H9 (cell line): ENCODE measurements at regions not wholly inside any gene's neighbourhood (a gene's known extent, or its start where the extent isn't known, plus 50 kb on each side); places are given as distances from the start of the nearest gene placed in this dataset.

Source experiments
- DNase-seq: peaks from one replicate; pipeline ENCODE4 v3.0.0-alpha.2; 2017
- H2AFZ ChIP-seq: one replicate; pipeline ENCODE4 v1.6.1; 2013; ENCODE audit warnings: mild to moderate bottlenecking, low read length, control low read depth, moderate library complexity
- H2AK5ac ChIP-seq: 2 replicates; pipeline ENCODE4 v1.6.1; 2013; ENCODE audit warnings: low read length, control low read depth, mixed read lengths; ENCODE audit not compliant: insufficient read length
- H2BK120ac ChIP-seq: one replicate; pipeline ENCODE4 v1.6.1; 2013; ENCODE audit warnings: low read depth, mild to moderate bottlenecking, low read length, control low read depth, inconsistent platforms; ENCODE audit not compliant: poor library complexity, severe bottlenecking
- H2BK12ac ChIP-seq: 2 replicates; pipeline ENCODE4 v1.6.1; 2013; ENCODE audit warnings: low read length, control low read depth, mixed read lengths, low read depth; ENCODE audit not compliant: insufficient read length
- H2BK15ac ChIP-seq: 2 replicates; pipeline ENCODE4 v1.6.1; 2013; ENCODE audit warnings: low read depth, low read length, control low read depth
- H2BK20ac ChIP-seq: one replicate; pipeline ENCODE4 v1.6.1; 2013; ENCODE audit warnings: low read depth, mild to moderate bottlenecking, low read length, control low read depth, inconsistent platforms; ENCODE audit not compliant: poor library complexity, severe bottlenecking
- H2BK5ac ChIP-seq: 2 replicates; pipeline ENCODE4 v1.6.1; 2013; ENCODE audit warnings: low read length, control low read depth, mixed read lengths; ENCODE audit not compliant: insufficient read length
- H3K14ac ChIP-seq: 2 replicates; pipeline ENCODE4 v1.6.1; 2013; ENCODE audit warnings: low read length, control low read depth; ENCODE audit not compliant: insufficient read depth
- H3K18ac ChIP-seq: 2 replicates; pipeline ENCODE4 v1.6.1; 2013; ENCODE audit warnings: low read depth, mild to moderate bottlenecking, mixed read lengths, low read length, control low read depth; ENCODE audit not compliant: insufficient read length
- H3K23ac ChIP-seq: 2 replicates; pipeline ENCODE4 v1.6.1; 2013; ENCODE audit warnings: low read length, control low read depth, mixed read lengths, low read depth; ENCODE audit not compliant: insufficient read length
- H3K23me2 ChIP-seq: 2 replicates; pipeline ENCODE4 v1.6.1; 2013; ENCODE audit warnings: low read depth, mild to moderate bottlenecking, mixed read lengths, low read length, control low read depth; ENCODE audit not compliant: insufficient read length, poor library complexity, severe bottlenecking
- H3K27ac ChIP-seq: 2 replicates; pipeline ENCODE4 v1.5.1; 2013; ENCODE audit warnings: low read length, control low read depth, mixed read lengths, low read depth; ENCODE audit not compliant: insufficient read length
- H3K27me3 ChIP-seq: 2 replicates; pipeline ENCODE4 v1.6.1; 2013; ENCODE audit warnings: low read length, control low read depth, inconsistent platforms; ENCODE audit not compliant: insufficient read depth
- H3K4ac ChIP-seq: 2 replicates; pipeline ENCODE4 v1.6.1; 2013; ENCODE audit warnings: low read depth, mild to moderate bottlenecking, control low read depth, inconsistent platforms, low read length, moderate library complexity
- H3K4me1 ChIP-seq: 2 replicates; pipeline ENCODE4 v1.6.1; 2013; ENCODE audit warnings: low read length, control low read depth, inconsistent platforms; ENCODE audit not compliant: insufficient read depth
- H3K4me2 ChIP-seq: 2 replicates; pipeline ENCODE4 v1.6.1; 2013; ENCODE audit warnings: low read length, control low read depth, mixed read lengths; ENCODE audit not compliant: insufficient read length, insufficient read depth
- H3K56ac ChIP-seq: 2 replicates; pipeline ENCODE4 v1.6.1; 2013; ENCODE audit warnings: low read depth, mild to moderate bottlenecking, mixed read lengths, low read length, control low read depth; ENCODE audit not compliant: insufficient read length
- H3K79me1 ChIP-seq: 2 replicates; pipeline ENCODE4 v1.6.1; 2013; ENCODE audit warnings: low read depth, mild to moderate bottlenecking, moderate library complexity, low read length, control low read depth, inconsistent platforms; ENCODE audit not compliant: insufficient read depth, poor library complexity, severe bottlenecking
- H3K79me2 ChIP-seq: 2 replicates; pipeline ENCODE4 v1.6.1; 2013; ENCODE audit warnings: low read length, control low read depth, inconsistent platforms; ENCODE audit not compliant: insufficient read depth
- H3K9ac ChIP-seq: 2 replicates; pipeline ENCODE4 v1.6.1; 2013; ENCODE audit warnings: low read length, control low read depth, mixed read lengths; ENCODE audit not compliant: insufficient read length; ENCODE audit errors: extremely low read depth
- H3K9me3 ChIP-seq: one replicate; pipeline ENCODE4 v1.6.1; 2013; ENCODE audit warnings: low read depth, low read length, inconsistent platforms; ENCODE audit not compliant: control insufficient read depth
- H3T11ph ChIP-seq: one replicate; pipeline ENCODE4 v1.6.1; 2013; ENCODE audit warnings: mild to moderate bottlenecking, low read length, control low read depth, inconsistent platforms
- H4K20me1 ChIP-seq: one replicate; pipeline ENCODE4 v1.6.1; 2013; ENCODE audit not compliant: control insufficient read depth, insufficient read length, insufficient read depth
- H4K5ac ChIP-seq: 2 replicates; pipeline ENCODE4 v1.6.1; 2013; ENCODE audit warnings: low read depth, mild to moderate bottlenecking, mixed read lengths, low read length, control low read depth; ENCODE audit not compliant: insufficient read length
- H4K8ac ChIP-seq: replicated peaks from 2 replicates; pipeline ENCODE4 v1.6.1; 2013; ENCODE audit warnings: low read length, control low read depth, mixed read lengths, low read depth; ENCODE audit not compliant: insufficient read length
- H4K91ac ChIP-seq: 2 replicates; pipeline ENCODE4 v1.6.1; 2013; ENCODE audit warnings: low read depth, mild to moderate bottlenecking, moderate library complexity, mixed read lengths, low read length, control low read depth; ENCODE audit not compliant: insufficient read length
- H3K27ac Mint-ChIP-seq, 3 experiments: 2 replicates in 2 of 3; 3 replicates in 1 of 3; pipeline ENCODE4 v1.8.0; 2020 to 2021; ENCODE audit warnings: mixed read lengths in 3 of 3, mild to moderate bottlenecking in 1 of 3, moderate library complexity in 1 of 3
- H3K27me3 Mint-ChIP-seq: 2 replicates; pipeline ENCODE4 v1.8.0; 2021; ENCODE audit warnings: low read depth, mild to moderate bottlenecking, moderate library complexity, mixed read lengths
- H3K36me3 Mint-ChIP-seq, 3 experiments: 2 replicates in 2 of 3; 3 replicates in 1 of 3; pipeline ENCODE4 v1.8.0; 2020 to 2021; ENCODE audit warnings: low read depth in 3 of 3, mixed read lengths in 3 of 3; ENCODE audit not compliant: insufficient read depth in 1 of 3
- H3K4me1 Mint-ChIP-seq, 2 experiments: 2 replicates each; pipeline ENCODE4 v1.8.0; 2020; ENCODE audit warnings: mixed read lengths in 2 of 2
- H3K4me3 Mint-ChIP-seq, 2 experiments: 2 replicates in 1 of 2; 3 replicates in 1 of 2; pipeline ENCODE4 v1.8.0; 2020 to 2021; ENCODE audit warnings: mild to moderate bottlenecking in 2 of 2, mixed read lengths in 2 of 2, moderate library complexity in 1 of 2
- H3K9me3 Mint-ChIP-seq, 2 experiments: 2 replicates in 1 of 2; 3 replicates in 1 of 2; pipeline ENCODE4 v1.8.0; 2020; ENCODE audit warnings: mild to moderate bottlenecking in 2 of 2, mixed read lengths in 2 of 2, moderate library complexity in 1 of 2
- WGBS: extraction: QIAGEN DNeasy Blood & Tissue Kit; methylation state at CpG from one replicate; pipeline ENCODE4 v1.1.7; 2013; ENCODE audit warnings: missing lambda C conversion rate, low lambda C conversion rate, mixed read lengths; ENCODE audit not compliant: insufficient read length; ENCODE audit errors: extremely low coverage; 5-methylcytosine and 5-hydroxymethylcytosine counted together
- TF ChIP-seq, protein P1 (sequence below): fragments of 200-600 bp; sonication (generic); conservative IDR thresholded peaks from 3 replicates; pipeline ENCODE4 v1.8.0; 2021; ENCODE audit warnings: antibody characterized with exemption, mild to moderate bottlenecking

DNA sequence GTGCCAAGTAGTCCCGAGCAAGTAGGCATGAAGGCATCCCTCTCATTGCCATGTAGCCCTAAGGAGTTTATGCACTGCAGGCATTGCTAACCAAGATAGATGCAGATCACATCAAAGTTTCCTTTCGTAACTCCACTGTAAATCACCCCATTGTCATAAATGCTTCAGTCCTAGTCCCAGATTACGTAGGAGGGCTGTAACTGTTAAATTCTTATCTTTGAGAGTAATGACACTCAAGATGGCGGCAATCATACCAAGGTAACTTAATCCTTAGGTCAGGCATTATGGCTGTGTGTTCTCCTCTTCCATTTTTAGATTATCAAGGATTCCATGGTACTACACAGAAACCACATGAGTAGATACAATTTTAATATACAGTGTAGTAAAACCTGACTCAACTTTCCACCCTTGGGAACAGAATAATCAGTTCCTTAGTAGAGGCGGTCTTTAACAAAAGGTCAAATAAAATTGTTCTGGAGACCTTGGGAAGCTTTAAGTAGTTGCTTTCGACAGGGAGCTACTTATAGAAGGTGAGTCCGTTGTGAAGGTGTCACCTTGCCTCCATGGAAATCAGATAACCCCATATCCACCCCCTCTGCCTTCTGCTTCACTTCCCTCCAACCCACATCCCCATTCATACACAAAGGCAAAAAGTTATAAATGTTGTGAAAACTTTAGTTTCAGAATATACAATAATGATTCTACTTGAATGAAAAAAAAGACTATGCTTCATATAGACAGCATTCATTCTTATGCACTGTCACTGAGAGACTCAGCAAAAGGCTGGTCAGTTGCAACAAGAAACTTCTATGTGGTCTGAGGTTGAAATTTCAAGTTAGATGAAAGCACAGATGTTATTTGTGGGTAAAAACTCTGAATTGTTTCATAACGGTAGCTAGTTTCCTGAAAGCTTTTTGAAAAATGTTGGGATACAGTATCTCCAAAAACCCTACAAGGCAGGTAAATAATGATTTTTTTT is 64.8 kb upstream of the GALNT5 start:
- Mint-ChIP-seq H3K4me3 (no peak overlapping the region), H3K27ac (no peak overlapping the region; a peak in 1 of 7 replicates), H3K4me1 (peaks cover 2 to 6% of the 10 kb centered on the region in 2 experiments; a peak in 2 of 4 replicates), H3K36me3 (no peaks in the 10 kb centered on the region), H3K9me3 (no peaks in the 10 kb centered on the region), H3K27me3 (no peaks in the 10 kb centered on the region)
- Histone ChIP-seq H2BK120ac (no peak overlapping the region), H3K56ac (no peak overlapping the region), H3T11ph (no peak overlapping the region), H3K79me1 (no peaks in the 10 kb centered on the region), H2BK5ac (no peak overlapping the region), H3K4me2 (no peak overlapping the region), H4K20me1 (no peaks in the 10 kb centered on the region), H3K9ac (no peak overlapping the region), H2BK20ac (no peak overlapping the region), H2AFZ (no peak overlapping the region), H3K27me3 (no peaks in the 10 kb centered on the region), H4K8ac (no peak overlapping the region), H2BK15ac (no peak overlapping the region), H3K14ac (no peak overlapping the region), H2BK12ac (no peak overlapping the region), H3K9me3 (no peaks in the 10 kb centered on the region), H3K27ac (no peak overlapping the region), H3K4ac (no peak overlapping the region), H4K91ac (no peak overlapping the region), H2AK5ac (no peak overlapping the region), H3K4me1 (no peaks in the 10 kb centered on the region), H3K18ac (no peak overlapping the region), H3K79me2 (no peaks in the 10 kb centered on the region), H3K23me2 (no peaks in the 10 kb centered on the region), H4K5ac (no peak overlapping the region), H3K23ac (no peak overlapping the region)
- TF ChIP-seq, protein P1, sequence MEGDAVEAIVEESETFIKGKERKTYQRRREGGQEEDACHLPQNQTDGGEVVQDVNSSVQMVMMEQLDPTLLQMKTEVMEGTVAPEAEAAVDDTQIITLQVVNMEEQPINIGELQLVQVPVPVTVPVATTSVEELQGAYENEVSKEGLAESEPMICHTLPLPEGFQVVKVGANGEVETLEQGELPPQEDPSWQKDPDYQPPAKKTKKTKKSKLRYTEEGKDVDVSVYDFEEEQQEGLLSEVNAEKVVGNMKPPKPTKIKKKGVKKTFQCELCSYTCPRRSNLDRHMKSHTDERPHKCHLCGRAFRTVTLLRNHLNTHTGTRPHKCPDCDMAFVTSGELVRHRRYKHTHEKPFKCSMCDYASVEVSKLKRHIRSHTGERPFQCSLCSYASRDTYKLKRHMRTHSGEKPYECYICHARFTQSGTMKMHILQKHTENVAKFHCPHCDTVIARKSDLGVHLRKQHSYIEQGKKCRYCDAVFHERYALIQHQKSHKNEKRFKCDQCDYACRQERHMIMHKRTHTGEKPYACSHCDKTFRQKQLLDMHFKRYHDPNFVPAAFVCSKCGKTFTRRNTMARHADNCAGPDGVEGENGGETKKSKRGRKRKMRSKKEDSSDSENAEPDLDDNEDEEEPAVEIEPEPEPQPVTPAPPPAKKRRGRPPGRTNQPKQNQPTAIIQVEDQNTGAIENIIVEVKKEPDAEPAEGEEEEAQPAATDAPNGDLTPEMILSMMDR = no peak
- no CpG with 5 or more reads among the region's 8 CpGs for WGBS
- no peak for DNase-seq
